ENCODE measurements at regions not wholly inside any gene's neighbourhood (a gene's known extent, or its start where the extent isn't known, plus 50 kb on each side); places are given as distances from the start of the nearest gene placed in this dataset.

DNA sequence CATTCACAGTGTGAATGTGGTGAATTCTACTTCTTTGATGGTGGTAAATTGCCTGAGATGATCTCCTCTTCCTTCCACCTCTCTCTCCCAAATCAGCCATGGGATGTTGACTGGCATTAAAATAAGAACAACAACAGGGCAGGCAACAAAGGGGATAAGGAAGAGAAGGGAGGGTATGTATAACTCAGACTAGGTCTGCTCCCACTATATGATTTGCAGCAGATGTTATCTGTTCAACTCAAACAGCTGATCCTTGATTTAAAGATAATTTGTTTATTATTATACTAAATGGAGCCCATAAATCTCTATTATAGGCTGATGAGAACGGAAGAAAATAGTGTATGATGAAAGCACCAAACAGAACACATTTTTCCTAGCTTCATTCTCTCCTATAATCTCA is 262.0 kb downstream of the BTBD3 start:
- no peak for DNase-seq (ENCODE audit: low read depth)
- TF ChIP-seq, protein P1, sequence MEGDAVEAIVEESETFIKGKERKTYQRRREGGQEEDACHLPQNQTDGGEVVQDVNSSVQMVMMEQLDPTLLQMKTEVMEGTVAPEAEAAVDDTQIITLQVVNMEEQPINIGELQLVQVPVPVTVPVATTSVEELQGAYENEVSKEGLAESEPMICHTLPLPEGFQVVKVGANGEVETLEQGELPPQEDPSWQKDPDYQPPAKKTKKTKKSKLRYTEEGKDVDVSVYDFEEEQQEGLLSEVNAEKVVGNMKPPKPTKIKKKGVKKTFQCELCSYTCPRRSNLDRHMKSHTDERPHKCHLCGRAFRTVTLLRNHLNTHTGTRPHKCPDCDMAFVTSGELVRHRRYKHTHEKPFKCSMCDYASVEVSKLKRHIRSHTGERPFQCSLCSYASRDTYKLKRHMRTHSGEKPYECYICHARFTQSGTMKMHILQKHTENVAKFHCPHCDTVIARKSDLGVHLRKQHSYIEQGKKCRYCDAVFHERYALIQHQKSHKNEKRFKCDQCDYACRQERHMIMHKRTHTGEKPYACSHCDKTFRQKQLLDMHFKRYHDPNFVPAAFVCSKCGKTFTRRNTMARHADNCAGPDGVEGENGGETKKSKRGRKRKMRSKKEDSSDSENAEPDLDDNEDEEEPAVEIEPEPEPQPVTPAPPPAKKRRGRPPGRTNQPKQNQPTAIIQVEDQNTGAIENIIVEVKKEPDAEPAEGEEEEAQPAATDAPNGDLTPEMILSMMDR (conservative IDR thresholded peaks at IDR 0.05; ENCODE audit: low read depth, low read length) = no peak
- no peak overlapping the region for H3K4me3 ChIP-seq (ENCODE audit: low read length)

DNA sequence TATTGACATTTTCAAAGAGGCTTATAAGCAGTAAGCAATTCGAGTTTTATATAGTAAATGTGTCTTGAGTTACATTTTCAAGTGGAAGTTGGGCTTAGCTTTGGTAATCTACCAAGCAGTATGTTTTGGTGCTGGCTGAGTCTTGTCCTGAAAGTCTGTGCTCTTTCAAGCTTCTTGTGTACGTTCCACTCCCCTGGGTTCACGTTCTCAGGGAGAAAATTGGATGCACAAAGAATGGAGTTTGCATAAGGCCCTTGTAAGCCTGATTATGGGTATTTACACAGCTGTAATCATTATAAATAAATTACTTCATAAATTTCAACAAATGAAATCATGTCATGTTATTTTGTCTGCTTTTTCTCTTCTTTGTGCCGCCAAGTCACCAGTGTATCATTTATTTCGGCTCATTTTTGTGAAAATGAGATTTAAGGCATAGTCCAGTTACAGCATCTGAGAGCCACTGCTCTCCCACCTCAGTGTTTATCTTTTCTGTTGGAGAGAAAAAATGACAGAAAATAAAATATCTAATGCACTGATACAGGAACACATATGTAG is 262.5 kb downstream of the BTBD3 start:
- no peak for DNase-seq (ENCODE audit: low read depth)
- H3K4me3 ChIP-seq (ENCODE audit: low read length) = no peak overlapping the region
- TF ChIP-seq, protein P1 (conservative IDR thresholded peaks at IDR 0.05; ENCODE audit: low read depth, low read length) = no peak

DNA sequence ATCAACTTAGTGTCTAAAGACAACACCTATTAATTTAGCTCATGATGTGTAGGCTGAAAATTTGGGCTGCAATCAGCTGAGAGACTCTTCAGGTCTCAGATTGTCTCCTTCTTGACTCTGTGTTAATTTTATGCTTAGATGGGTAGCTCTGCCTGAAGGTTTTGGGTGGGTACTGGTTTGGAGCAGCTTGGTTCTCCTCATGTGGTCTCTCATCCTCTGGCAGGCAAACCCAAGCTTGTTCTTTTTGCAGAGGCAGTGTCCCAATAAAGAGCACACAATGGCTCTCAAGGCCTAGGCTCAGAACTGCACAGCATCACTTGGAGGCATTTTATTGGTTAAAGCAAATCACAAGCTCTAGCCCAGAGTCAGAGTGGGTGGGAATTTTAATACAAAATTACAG is 280.6 kb downstream of the BTBD3 start:
- no peak for DNase-seq (ENCODE audit: low read depth)
- no peak overlapping the region for H3K4me3 ChIP-seq (ENCODE audit: low read length)
- TF ChIP-seq, protein P1 (conservative IDR thresholded peaks at IDR 0.05; ENCODE audit: low read depth, low read length) = no peak

DNA sequence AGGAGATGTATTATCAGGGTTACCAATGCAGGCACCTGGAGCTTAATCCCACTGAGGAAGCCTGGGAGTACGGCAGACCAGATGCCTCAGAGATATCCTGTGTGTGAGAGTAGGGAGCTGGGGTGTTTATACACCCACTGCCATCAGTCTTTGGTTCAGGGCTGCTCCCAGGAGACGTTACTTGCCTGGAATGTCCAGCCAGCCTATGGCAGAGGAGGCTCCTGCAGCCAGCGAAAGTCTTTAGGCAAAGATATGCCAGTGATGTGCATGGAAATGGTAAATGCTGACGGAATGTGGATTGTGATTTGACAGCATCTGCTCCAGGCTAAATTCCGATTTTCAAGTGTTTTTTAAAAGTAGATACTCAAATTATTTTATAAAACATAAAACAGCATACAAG is 282.0 kb downstream of the BTBD3 start:
- no peak for DNase-seq (ENCODE audit: low read depth)
- H3K4me3 ChIP-seq (ENCODE audit: low read length) = no peak overlapping the region
- TF ChIP-seq, protein P1 (conservative IDR thresholded peaks at IDR 0.05; ENCODE audit: low read depth, low read length) = no peak

DNA sequence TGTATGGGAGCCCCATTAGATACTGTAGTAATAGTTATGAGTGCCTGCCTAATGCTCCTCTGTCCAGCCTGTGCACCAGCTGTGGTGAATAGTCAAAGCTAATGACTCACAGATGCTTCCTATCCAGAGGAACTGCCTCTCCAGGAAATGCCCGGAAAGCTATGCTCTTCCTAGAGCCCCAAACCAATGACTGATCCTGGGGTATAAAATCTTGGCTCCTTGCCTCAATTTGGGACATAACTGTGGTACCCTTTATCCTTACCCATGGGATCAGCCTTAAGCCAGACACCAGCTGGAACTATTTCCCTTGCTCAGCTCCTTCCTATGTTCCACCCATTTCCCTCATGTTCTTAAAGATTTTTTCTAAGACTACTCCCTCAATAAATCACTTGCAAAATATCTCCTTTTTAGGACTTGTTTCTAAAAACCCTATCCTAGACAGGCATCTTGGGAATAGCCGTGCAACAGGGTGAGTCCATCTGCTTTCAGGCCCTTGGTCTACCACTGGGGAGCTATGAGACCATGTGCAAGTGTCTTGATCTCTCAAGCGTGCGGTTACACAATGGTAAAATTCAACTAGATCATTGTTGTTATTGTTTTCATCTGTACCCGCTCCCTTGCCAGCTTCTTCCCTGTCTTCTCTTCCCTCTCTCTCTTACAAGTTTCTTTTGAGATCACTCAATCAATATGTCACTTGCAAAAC is 283.7 kb downstream of the BTBD3 start:
- DNase-seq (ENCODE audit: low read depth) = no peak
- TF ChIP-seq, protein P1 (conservative IDR thresholded peaks at IDR 0.05; ENCODE audit: low read depth, low read length) = no peak
- H3K4me3 ChIP-seq (ENCODE audit: low read length) = no peak overlapping the region

DNA sequence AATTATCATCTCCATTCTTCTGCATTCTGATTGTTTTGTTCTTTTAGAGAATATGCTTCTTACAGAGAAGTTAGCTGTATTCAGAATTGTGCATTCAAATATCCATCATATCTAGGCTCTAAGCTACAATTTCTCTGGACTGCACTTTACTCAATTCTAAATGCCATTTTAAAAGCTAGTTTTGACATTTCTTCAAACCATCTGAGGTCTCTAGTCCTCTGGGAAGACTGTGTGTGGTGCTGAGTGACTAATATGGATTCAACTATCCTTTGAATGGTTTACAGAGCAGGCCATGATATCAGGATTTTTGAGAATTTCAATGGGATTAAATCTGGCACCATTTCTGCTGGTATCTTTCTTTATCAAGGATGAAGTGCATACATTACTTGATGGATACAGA is 285.7 kb downstream of the BTBD3 start:
- TF ChIP-seq, protein P1 (conservative IDR thresholded peaks at IDR 0.05; ENCODE audit: low read depth, low read length) = no peak
- no peak overlapping the region for H3K4me3 ChIP-seq (ENCODE audit: low read length)
- DNase-seq (ENCODE audit: low read depth) = no peak

DNA sequence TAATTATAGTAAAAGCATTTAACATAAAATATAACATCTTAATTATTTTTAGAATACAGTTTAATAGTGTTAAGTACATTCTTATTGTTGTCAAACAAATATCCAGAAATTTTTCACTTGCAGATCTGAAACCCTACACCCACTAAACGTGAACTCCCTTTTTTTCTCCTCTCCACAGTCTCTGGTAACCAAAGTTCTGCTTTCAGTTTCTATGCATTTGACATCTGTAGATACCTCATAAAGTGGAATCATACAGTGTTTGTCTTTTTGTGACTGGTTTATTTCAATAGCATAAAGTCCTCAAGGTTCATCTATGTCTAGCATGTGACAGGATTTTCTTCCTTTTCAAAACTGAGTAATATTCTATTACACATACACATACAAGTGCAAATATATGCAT is 286.3 kb downstream of the BTBD3 start:
- no peak for DNase-seq (ENCODE audit: low read depth)
- no peak overlapping the region for H3K4me3 ChIP-seq (ENCODE audit: low read length)
- TF ChIP-seq, protein P1 (conservative IDR thresholded peaks at IDR 0.05; ENCODE audit: low read depth, low read length) = no peak
